HuH-7.5 (cell line): ENCODE measurements at regions not wholly inside any gene's neighbourhood (a gene's known extent, or its start where the extent isn't known, plus 50 kb on each side); places are given as distances from the start of the nearest gene placed in this dataset.

Source experiments
- DNase-seq: peaks from one replicate; pipeline ENCODE4 v3.0.0; 2011; ENCODE audit warnings: low spot score

- DNase-seq, result no peak
Measured at GRCh38 chr10:128680116-128680515, 553.9 kb upstream of the MKI67 start.

DNA sequence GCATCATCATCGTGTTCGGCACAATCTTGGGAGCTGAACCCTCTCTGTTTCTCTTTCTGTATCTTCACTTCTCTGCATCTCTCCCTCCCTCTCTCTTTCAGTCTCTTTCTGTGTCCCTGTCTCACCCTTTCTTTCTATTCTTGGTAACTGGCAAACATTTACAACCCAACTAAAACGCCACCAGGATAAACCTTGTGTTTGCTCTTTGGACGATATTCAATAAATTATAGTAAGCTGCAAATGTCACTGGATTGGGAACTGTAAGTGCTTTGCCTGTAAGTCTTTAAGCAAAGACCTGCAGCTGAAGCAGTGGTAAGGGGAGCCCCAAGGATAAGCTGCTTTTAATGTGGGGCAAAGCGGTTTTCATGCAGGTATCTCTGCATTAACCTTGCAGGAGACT lies 558.0 kb upstream of the MKI67 start:
- no peak for DNase-seq

- no peak for DNase-seq
Measured at GRCh38 chr10:128686630-128687278, 560.5 kb upstream of the MKI67 start.

DNA sequence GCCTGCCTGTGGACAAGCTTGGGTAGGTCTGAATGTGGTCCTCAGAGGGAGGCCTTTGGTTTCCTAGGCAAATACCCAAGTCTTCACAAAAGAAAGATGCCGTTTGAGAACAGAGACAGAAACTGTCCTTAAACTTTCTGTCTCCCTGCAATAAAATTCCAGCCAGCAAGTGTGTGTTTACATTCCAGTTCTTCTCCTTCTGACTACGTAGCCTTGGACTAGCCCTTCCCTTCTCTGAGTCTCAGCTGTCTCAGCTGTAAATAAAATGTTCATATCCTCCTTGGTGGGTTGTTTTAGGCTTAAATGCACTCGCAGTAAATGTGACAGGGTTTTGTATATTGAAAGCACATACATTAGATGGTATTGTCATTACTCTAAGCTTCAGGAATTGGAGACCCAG lies 561.2 kb upstream of the MKI67 start:
- DNase-seq, result no peak

- no peak for DNase-seq
Measured at GRCh38 chr10:128687927-128688549, 561.8 kb upstream of the MKI67 start.

DNA sequence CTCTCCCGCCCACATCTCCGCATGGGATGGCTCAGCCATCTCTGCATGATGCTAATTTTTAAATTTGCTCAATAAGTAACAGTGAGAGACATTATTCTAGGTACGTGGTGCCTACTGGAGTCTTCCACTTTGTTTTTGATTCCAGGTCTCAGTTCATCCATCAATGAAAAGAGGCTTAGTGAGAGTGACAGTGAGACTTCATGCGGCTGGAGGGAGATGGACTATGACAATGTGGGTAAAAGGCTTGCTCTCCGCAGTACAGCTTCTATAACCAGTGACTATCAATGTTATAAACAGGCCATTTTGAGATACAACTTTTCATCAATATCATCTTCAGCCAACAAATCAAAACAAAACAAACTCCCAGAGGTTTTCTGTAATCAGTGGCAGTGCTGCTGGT lies 563.4 kb upstream of the MKI67 start:
- DNase-seq, result no peak

GRCh38 chr10:128693493-128694131 lies 567.4 kb upstream of the MKI67 start:
- no peak for DNase-seq

DNA sequence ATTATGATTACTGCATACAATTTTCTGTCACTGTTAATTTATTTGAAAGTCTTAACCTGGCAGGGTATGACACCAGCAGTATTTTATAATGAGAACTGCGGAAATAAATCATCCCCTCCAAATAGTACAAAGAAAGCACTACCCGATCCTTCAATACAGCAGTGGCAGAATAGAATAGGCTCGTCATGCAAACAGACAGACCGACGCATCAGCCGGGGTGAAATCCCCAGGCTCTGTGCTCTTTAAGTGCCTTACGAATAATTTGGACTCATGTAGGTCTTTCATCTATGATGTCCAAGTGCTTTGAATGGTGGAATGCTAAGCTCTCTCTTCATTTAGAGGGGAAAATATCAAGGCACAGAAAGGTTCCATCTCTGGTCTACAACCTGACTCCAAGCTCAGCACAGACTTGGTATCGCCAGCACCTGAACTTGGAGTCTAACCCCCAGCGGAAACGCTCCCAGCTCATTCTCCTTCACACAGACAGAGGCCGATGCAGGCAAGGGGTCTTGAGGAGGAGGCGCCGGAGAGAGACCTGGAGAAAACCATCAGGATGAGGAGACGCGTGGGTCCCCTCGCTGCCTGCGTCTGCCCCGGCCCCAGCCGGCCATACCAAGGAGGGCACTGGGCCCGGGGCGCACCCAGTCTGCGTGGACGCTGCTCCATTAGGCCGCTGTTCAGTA lies 568.1 kb upstream of the MKI67 start:
- DNase-seq, result no peak

GRCh38 chr10:128694851-128695725 lies 568.9 kb upstream of the MKI67 start:
- no peak for DNase-seq

- no peak for DNase-seq
Measured at GRCh38 chr10:128695931-128696330, 569.7 kb upstream of the MKI67 start.

- no peak for DNase-seq
Measured at GRCh38 chr10:128697437-128697836, 571.2 kb upstream of the MKI67 start.

GRCh38 chr10:128701381-128701780 lies 575.2 kb upstream of the MKI67 start:
- DNase-seq, result no peak

DNA sequence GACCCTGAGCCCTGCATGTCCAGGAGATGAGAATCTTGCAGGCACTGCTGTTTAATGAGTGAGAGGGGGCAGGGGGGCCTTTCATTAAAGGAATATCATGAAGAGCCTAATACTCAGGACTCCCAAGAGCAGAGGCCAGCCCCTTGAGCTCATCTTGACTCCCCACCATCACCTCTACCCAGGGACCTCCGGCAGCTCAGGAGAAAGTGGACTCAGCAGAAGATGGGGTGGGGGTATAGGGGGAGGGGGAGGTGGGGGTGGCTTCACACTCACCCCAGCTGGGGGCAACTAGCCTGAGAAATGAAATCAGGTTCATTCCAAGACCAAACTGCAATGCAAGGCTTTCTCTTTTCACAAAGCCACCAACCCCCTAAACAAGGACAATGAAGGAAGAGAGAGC lies 575.6 kb upstream of the MKI67 start:
- DNase-seq, result no peak

DNA sequence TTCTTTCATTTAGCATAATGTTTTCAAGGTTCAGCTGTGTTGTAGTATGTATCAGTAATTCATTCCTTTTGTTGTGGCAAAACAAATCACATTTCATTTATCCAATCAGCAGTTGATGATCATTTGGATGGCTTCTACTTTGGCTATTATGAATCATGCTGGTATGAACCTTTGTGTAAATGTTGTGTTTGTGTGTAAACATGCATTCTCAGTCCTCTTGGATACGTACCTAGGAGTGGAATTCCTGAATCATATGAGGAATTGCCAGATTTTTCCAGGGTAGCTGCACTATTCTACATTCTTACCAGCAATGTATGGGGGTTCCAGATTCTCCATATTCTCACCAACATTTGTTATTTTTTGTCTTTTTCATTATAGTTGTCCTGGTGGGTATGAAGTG lies 578.5 kb upstream of the MKI67 start:
- DNase-seq, result no peak

- no peak for DNase-seq
Measured at GRCh38 chr10:128708182-128708581, 582.0 kb upstream of the MKI67 start.

- DNase-seq, result no peak
Measured at GRCh38 chr10:128709686-128710085, 583.5 kb upstream of the MKI67 start.

DNA sequence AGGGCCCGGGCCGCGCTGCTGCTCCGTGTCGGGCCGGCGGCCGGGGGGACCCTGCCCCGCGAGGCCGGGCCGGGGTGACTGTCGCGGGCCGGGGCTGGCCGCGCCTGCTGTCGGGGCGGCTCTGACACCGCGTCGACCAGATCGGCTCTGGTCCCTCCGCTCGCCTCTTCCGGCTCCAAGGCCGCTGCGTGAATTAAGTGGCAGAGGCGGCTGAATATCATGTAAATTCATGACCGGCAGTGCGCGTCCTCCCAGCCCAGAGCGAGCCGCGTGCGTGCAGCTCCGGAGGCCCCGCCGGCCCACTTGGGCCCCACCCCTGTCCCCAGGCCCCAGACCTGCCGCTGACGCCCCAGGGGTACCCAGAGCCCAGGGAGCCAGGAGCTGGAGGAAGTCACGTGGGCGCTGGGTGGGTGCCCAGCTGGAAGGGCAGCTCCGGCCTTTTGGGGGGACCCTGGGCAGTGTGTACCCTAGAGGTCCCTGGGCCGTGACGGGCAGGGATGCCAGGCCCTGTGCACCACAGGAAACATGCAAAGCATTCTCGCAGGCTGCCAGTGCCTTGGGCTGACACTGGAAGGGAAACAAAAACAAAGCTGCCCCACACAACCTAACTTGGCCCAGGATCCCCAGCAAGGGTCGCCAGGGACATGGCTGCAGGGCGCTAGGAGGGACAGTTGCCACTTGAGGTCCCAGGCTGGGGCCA lies 584.0 kb upstream of the MKI67 start:
- DNase-seq, result no peak

- DNase-seq, result no peak
Measured at GRCh38 chr10:128710798-128711183, 584.6 kb upstream of the MKI67 start.

GRCh38 chr10:128711806-128712205 lies 585.6 kb upstream of the MKI67 start:
- DNase-seq, result no peak

- no peak for DNase-seq
Measured at GRCh38 chr10:128712661-128713400, 586.6 kb upstream of the MKI67 start.

GRCh38 chr10:128713471-128713870 lies 587.2 kb upstream of the MKI67 start:
- no peak for DNase-seq
